OCI-LY3 (cell line): ENCODE measurements at regions not wholly inside any gene's neighbourhood (a gene's known extent, or its start where the extent isn't known, plus 50 kb on each side); places are given as distances from the start of the nearest gene placed in this dataset.

Experiments
- H2AFZ ChIP-seq: fragments of 200-600, 300-600 bp; shearing (Covaris generic); 2 replicates; pipeline ENCODE4 v1.6.0; 2014; ENCODE audit warnings: antibody characterized with exemption, low read depth, low read length
- H3K27ac ChIP-seq: fragments of 200-600, 300-600 bp; sonication (generic); 2 replicates; pipeline ENCODE4 v1.5.1; 2014; ENCODE audit warnings: mild to moderate bottlenecking, low read length, moderate library complexity, mixed read lengths
- H3K27me3 ChIP-seq: fragments of 200-600, 300-600 bp; sonication (generic); 2 replicates; pipeline ENCODE4 v1.6.1; 2014; ENCODE audit warnings: low read depth, low read length, mixed read lengths
- H3K36me3 ChIP-seq: fragments of 200-600, 300-600 bp; sonication (generic); replicated peaks from 2 replicates; pipeline ENCODE3; 2014; ENCODE audit warnings: low read depth, low read length, mixed read lengths
- H3K4me1 ChIP-seq: fragments of 300-600, 200-600 bp; sonication (generic); 2 replicates; pipeline ENCODE4 v1.6.1; 2014; ENCODE audit warnings: low read length, mixed read lengths
- H3K4me2 ChIP-seq: fragments of 200-600, 300-600 bp; sonication (generic); 2 replicates; pipeline ENCODE4 v1.6.1; 2014; ENCODE audit warnings: low read length, mixed read lengths
- H3K4me3 ChIP-seq: fragments of 300-600, 200-600 bp; sonication (generic); 2 replicates; pipeline ENCODE4 v1.5.1; 2014; ENCODE audit warnings: antibody characterized with exemption, mild to moderate bottlenecking, low read length, moderate library complexity
- H3K79me2 ChIP-seq: fragments of 300-600, 200-600 bp; shearing (Covaris generic); 2 replicates; pipeline ENCODE4 v1.6.1; 2014; ENCODE audit warnings: mild to moderate bottlenecking, low read length, mixed read lengths
- H3K9ac ChIP-seq: fragments of 300-600, 200-600 bp; shearing (Covaris generic); 2 replicates; pipeline ENCODE4 v1.6.0; 2014; ENCODE audit warnings: mild to moderate bottlenecking, low read length, moderate library complexity
- H3K9me3 ChIP-seq: fragments of 200-600, 300-600 bp; shearing (Covaris generic); 2 replicates; pipeline ENCODE4 v1.6.1; 2014; ENCODE audit warnings: low read length, mixed read lengths; ENCODE audit not compliant: insufficient read depth
- H4K20me1 ChIP-seq: fragments of 200-600, 300-600 bp; sonication (generic); 2 replicates; pipeline ENCODE4 v1.6.1; 2016; ENCODE audit warnings: low read length, mixed read lengths; ENCODE audit not compliant: insufficient read depth
- CTCF ChIP-seq: fragments of 200-600, 300-600 bp; sonication (generic); IDR thresholded peaks from 2 replicates; pipeline ENCODE4 v1.5.1; 2014; ENCODE audit warnings: antibody characterized with exemption, low read length, low read depth
- EZH2phosphoT487 ChIP-seq: fragments of 200-600 bp; shearing (Covaris generic); IDR thresholded peaks from 2 replicates; pipeline ENCODE4 v1.6.1; 2018; ENCODE audit warnings: antibody characterized with exemption, mixed run types, low read depth

- Histone ChIP-seq H3K36me3 (no peaks in the 10 kb centered on the region), H3K4me2 (no peak overlapping the region), H2AFZ (no peak overlapping the region), H3K9ac (no peak overlapping the region), H3K27me3 (no peaks in the 10 kb centered on the region), H3K79me2 (no peaks in the 10 kb centered on the region), H3K4me1 (no peaks in the 10 kb centered on the region), H3K27ac (no peak overlapping the region), H4K20me1 (no peaks in the 10 kb centered on the region), H3K9me3 (no peaks in the 10 kb centered on the region), H3K4me3 (no peak overlapping the region)
- TF ChIP-seq CTCF (no peak), EZH2phosphoT487 (no peak)
These were observed 284.3 kb downstream of the NUP35 start for GRCh38 chr2:183408562-183408961.

- Histone ChIP-seq H3K9me3 (no peaks in the 10 kb centered on the region), H3K4me1 (no peaks in the 10 kb centered on the region), H3K27ac (no peak overlapping the region), H3K36me3 (no peaks in the 10 kb centered on the region), H3K79me2 (no peaks in the 10 kb centered on the region), H3K27me3 (no peaks in the 10 kb centered on the region), H3K9ac (no peak overlapping the region), H3K4me3 (no peak overlapping the region), H4K20me1 (no peaks in the 10 kb centered on the region), H3K4me2 (no peak overlapping the region), H2AFZ (no peak overlapping the region)
- TF ChIP-seq CTCF = no peak
These were observed 285.4 kb downstream of the NUP35 start for GRCh38 chr2:183409662-183410061.

GRCh38 chr2:183416753-183417152 is 292.5 kb downstream of the NUP35 start:
- Histone ChIP-seq H2AFZ (no peak overlapping the region), H3K79me2 (no peaks in the 10 kb centered on the region), H3K27ac (no peak overlapping the region), H3K36me3 (no peaks in the 10 kb centered on the region), H3K4me2 (no peak overlapping the region), H3K9ac (no peak overlapping the region), H3K27me3 (no peaks in the 10 kb centered on the region), H3K9me3 (no peaks in the 10 kb centered on the region), H3K4me3 (no peak overlapping the region), H4K20me1 (no peaks in the 10 kb centered on the region), H3K4me1 (no peaks in the 10 kb centered on the region)
- TF ChIP-seq EZH2phosphoT487 (no peak), CTCF (no peak)

- Histone ChIP-seq H3K4me2 (no peak overlapping the region), H2AFZ (no peak overlapping the region), H3K27me3 (no peaks in the 10 kb centered on the region; the same call in 1 of the 2 replicates), H3K36me3 (no peaks in the 10 kb centered on the region), H3K4me1 (no peaks in the 10 kb centered on the region), H3K9me3 (no peaks in the 10 kb centered on the region), H3K27ac (no peak overlapping the region), H3K9ac (no peak overlapping the region), H4K20me1 (no peaks in the 10 kb centered on the region), H3K4me3 (no peak overlapping the region), H3K79me2 (no peaks in the 10 kb centered on the region)
- TF ChIP-seq CTCF = no peak
- no peak for TF ChIP-seq EZH2phosphoT487
These were observed 302.6 kb downstream of the NUP35 start for GRCh38 chr2:183426825-183427224.
